Endothelial cell of umbilical vein (primary cell): ENCODE measurements at regions not wholly inside any gene's neighbourhood (a gene's known extent, or its start where the extent isn't known, plus 50 kb on each side); places are given as distances from the start of the nearest gene placed in this dataset.

Source experiments
- BruUV-seq: library from RNA; stranded (reverse); fragments of 400-500 nt; replicated peaks from 2 replicates; lab custom pipeline; 2021; lab: Mats Ljungman, UMichigan
- CTCF ChIA-PET: fragments of 300-600, 350-600 bp; sonication (Branson Sonifier 250); formaldehyde crosslinking; loops from one replicate; lab custom pipeline; 2021; ENCODE audit warnings: antibody characterized with exemption, inconsistent platforms; lab: Charles Lee
- POLR2A ChIA-PET: fragments of 300-600, 350-600 bp; sonication (Branson Sonifier 250); formaldehyde crosslinking; loops from one replicate; lab custom pipeline; 2021; ENCODE audit warnings: antibody characterized with exemption, inconsistent platforms; lab: Charles Lee
- DNase-seq: peaks from one replicate; pipeline ENCODE4 v3.0.0-alpha.2; 2011; ENCODE audit warnings: low read depth, low spot score
- FAIRE-seq: peaks from 2 replicates; lab custom pipeline; 2011; peaks lifted over from hg19 to GRCh38; lab: Jason Lieb, UNC
- H2AFZ ChIP-seq: 2 replicates; pipeline ENCODE4 v1.6.0; 2012; ENCODE audit warnings: low read depth, low read length, control low read depth, inconsistent platforms
- H3K27ac ChIP-seq: 2 replicates; pipeline ENCODE4 v1.5.1; 2011; ENCODE audit warnings: low read depth, mild to moderate bottlenecking, control low read depth, low read length, moderate library complexity; ENCODE audit not compliant: insufficient read depth
- H3K27me3 ChIP-seq, 2 experiments: 2 replicates each; pipeline versions ENCODE4 v1.6.0 to v1.6.1; 2011; ENCODE audit warnings: low read length in 2 of 2, mixed read lengths in 1 of 2; ENCODE audit not compliant: control insufficient read depth in 2 of 2, insufficient read depth in 2 of 2
- H3K36me3 ChIP-seq, 2 experiments: 2 replicates in 1 of 2; 3 replicates in 1 of 2; pipeline ENCODE4 v1.5.1; 2011; ENCODE audit warnings: low read length in 2 of 2, mild to moderate bottlenecking in 1 of 2, moderate library complexity in 1 of 2; ENCODE audit not compliant: control insufficient read depth in 2 of 2, insufficient read depth in 2 of 2; ENCODE audit errors: extremely low read depth in 1 of 2
- H3K4me1 ChIP-seq: 3 replicates; pipeline ENCODE4 v1.5.1; 2011; ENCODE audit warnings: mild to moderate bottlenecking, low read length; ENCODE audit not compliant: control insufficient read depth, insufficient read depth; ENCODE audit errors: extremely low read depth
- H3K4me2 ChIP-seq: 2 replicates; pipeline ENCODE4 v1.6.1; 2011; ENCODE audit warnings: low read length, control low read depth, mixed read lengths; ENCODE audit not compliant: insufficient read depth
- H3K4me3 ChIP-seq, 3 experiments: fragments of 200-600 bp in 1 of 3; sonication (generic), shearing (Covaris generic) in 1 of 3; replicated peaks in 1 of 3; 2 replicates each; pipeline ENCODE4 v1.5.1; 2011 to 2016; ENCODE audit warnings: control low read depth in 3 of 3, low read length in 3 of 3, mild to moderate bottlenecking in 2 of 3, inconsistent platforms in 1 of 3, low read depth in 1 of 3, moderate library complexity in 1 of 3; ENCODE audit not compliant: insufficient read depth in 1 of 3
- H3K79me2 ChIP-seq: 2 replicates; pipeline ENCODE4 v1.6.0; 2012; ENCODE audit warnings: low read length, inconsistent platforms; ENCODE audit not compliant: control insufficient read depth, insufficient read depth
- H3K9ac ChIP-seq: replicated peaks from 2 replicates; pipeline ENCODE3; 2011; ENCODE audit warnings: low read length, control low read depth; ENCODE audit not compliant: insufficient read depth; ENCODE audit errors: extremely low read depth
- H3K9me1 ChIP-seq: replicated peaks from 3 replicates; pipeline ENCODE4 v1.6.0; 2011; ENCODE audit warnings: mild to moderate bottlenecking, low read length; ENCODE audit not compliant: control insufficient read depth, insufficient read depth; ENCODE audit errors: extremely low read depth
- H3K9me3 ChIP-seq: replicated peaks from 2 replicates; pipeline ENCODE4 v1.5.1; 2012; ENCODE audit warnings: low read length, inconsistent platforms; ENCODE audit not compliant: control insufficient read depth, insufficient read depth
- H4K20me1 ChIP-seq: replicated peaks from 2 replicates; pipeline ENCODE3; 2011; ENCODE audit warnings: mild to moderate bottlenecking, low read length; ENCODE audit not compliant: control insufficient read depth, insufficient read depth; ENCODE audit errors: extremely low read depth
- CTCF ChIP-seq, 2 donors: IDR thresholded peaks; 1 replicate in 1 of 2; 2 replicates in 1 of 2; pipeline ENCODE4 v1.5.1; 2011; ENCODE audit warnings: low read length in 2 of 2, mild to moderate bottlenecking in 2 of 2, moderate library complexity in 2 of 2, control low read depth in 1 of 2, inconsistent platforms in 1 of 2, low read depth in 1 of 2; ENCODE audit not compliant: insufficient read depth in 1 of 2; ENCODE audit errors: extremely low read depth in 1 of 2
- EZH2 ChIP-seq: IDR thresholded peaks from 2 replicates; pipeline ENCODE4 v1.6.1; 2012; ENCODE audit warnings: borderline replicate concordance, low read depth, mild to moderate bottlenecking, moderate library complexity, low read length, inconsistent platforms; ENCODE audit not compliant: severe bottlenecking
- FOS ChIP-seq: IDR thresholded peaks from 2 replicates; pipeline ENCODE4 v1.6.1; 2011; ENCODE audit warnings: mild to moderate bottlenecking, low read length, moderate library complexity, borderline replicate concordance; ENCODE audit not compliant: insufficient read depth
- GATA2 ChIP-seq: IDR thresholded peaks from 2 replicates; pipeline ENCODE4 v1.7.0; 2011; ENCODE audit warnings: low read depth, mild to moderate bottlenecking, moderate library complexity, mixed read lengths, low read length; ENCODE audit not compliant: insufficient read length, insufficient read depth
- JUN ChIP-seq: IDR thresholded peaks from 2 replicates; pipeline ENCODE4 v1.6.1; 2011; ENCODE audit warnings: borderline replicate concordance, low read depth; ENCODE audit not compliant: insufficient read length, insufficient read depth
- MAX ChIP-seq: IDR thresholded peaks from 2 replicates; pipeline ENCODE4 v1.6.1; 2011; ENCODE audit not compliant: insufficient read depth, insufficient read length
- MYC ChIP-seq: IDR thresholded peaks from one replicate; pipeline ENCODE4 v1.6.1; 2011; ENCODE audit warnings: mild to moderate bottlenecking, low read depth, low read length
- POLR2A ChIP-seq: IDR thresholded peaks from 2 replicates; pipeline ENCODE4 v1.6.1; 2012; ENCODE audit warnings: low read depth, mild to moderate bottlenecking, control low read depth, low read length
- POLR2AphosphoS5 ChIP-seq: IDR thresholded peaks from 2 replicates; pipeline ENCODE4 v1.6.1; 2012; ENCODE audit warnings: low read depth, mild to moderate bottlenecking, control low read depth, low read length, moderate library complexity; ENCODE audit not compliant: insufficient read depth
- dilution Hi-C: fragments of 300-500 bp; cut with MboI; formaldehyde crosslinking; loops from one replicate; pipeline ENCODE4 v1.15.0; 2019; ENCODE audit warnings: low sequenced_read_pairs; ENCODE audit not compliant: extremely low pct_ligation_motif_present
- intact Hi-C: fragments of 100-400 bp; cut with micrococcal nuclease; formaldehyde crosslinking; loops from one replicate; pipeline ENCODE4 v1.10.0; 2022

- no peaks in the 10 kb centered on the region for H4K20me1 ChIP-seq
- no TSS peak for BruUV-seq
- no peaks in the 10 kb centered on the region for H3K79me2 ChIP-seq
- POLR2A ChIA-PET, result no interaction called here
- H3K27ac ChIP-seq, result no peak overlapping the region
- H3K4me3 ChIP-seq, result no peak overlapping the region
- H3K9me1 ChIP-seq, result no peaks in the 10 kb centered on the region
- H3K9ac ChIP-seq, result no peak overlapping the region
- H3K4me1 ChIP-seq, result no peaks in the 10 kb centered on the region
- FAIRE-seq, result no peak
- TF ChIP-seq EZH2, result no peak
- TF ChIP-seq MAX, result no peak
- no peak for TF ChIP-seq POLR2AphosphoS5
- no peak for TF ChIP-seq MYC
- no peak for TF ChIP-seq JUN
- no peaks in the 10 kb centered on the region for H3K27me3 ChIP-seq
- CTCF ChIA-PET, result no interaction called here
- H3K4me2 ChIP-seq, result no peak overlapping the region
- dilution Hi-C loops, result no loop called here
- DNase-seq, result no peak
- H2AFZ ChIP-seq, result no peak overlapping the region
- intact Hi-C loops, result no loop called here
- no peaks in the 10 kb centered on the region for H3K36me3 ChIP-seq
- peaks cover 7% of the 10 kb centered on the region for H3K9me3 ChIP-seq
These were observed 1009.2 kb upstream of the FANCL start for GRCh38 chr2:59250307-59250677.

- Histone ChIP-seq H3K27ac (no peak overlapping the region), H3K79me2 (no peaks in the 10 kb centered on the region), H4K20me1 (no peaks in the 10 kb centered on the region), H3K4me3 (no peak overlapping the region), H3K36me3 (no peaks in the 10 kb centered on the region), H3K4me2 (no peak overlapping the region), H3K9me1 (no peaks in the 10 kb centered on the region), H3K9ac (no peak overlapping the region), H3K9me3 (peaks cover 7% of the 10 kb centered on the region), H3K27me3 (no peaks in the 10 kb centered on the region), H3K4me1 (no peaks in the 10 kb centered on the region), H2AFZ (no peak overlapping the region)
- ChIA-PET POLR2A (no interaction called here), CTCF (no interaction called here)
- no TSS peak for BruUV-seq
- intact Hi-C loops (no loop called here), dilution Hi-C loops (no loop called here)
- FAIRE-seq (no peak), DNase-seq (no peak)
- TF ChIP-seq POLR2A (no peak), GATA2 (no peak), CTCF (IDR thresholded peaks at IDR 0.05; ENCODE audit: extremely low read depth in 1 of 2, insufficient read depth in 1 of 2, low read depth in 1 of 2, low read length in 2 of 2) (no peak), EZH2 (no peak), POLR2AphosphoS5 (no peak), FOS (no peak), JUN (no peak), MYC (no peak), MAX (no peak)
These were observed 1008.5 kb upstream of the FANCL start for GRCh38 chr2:59249441-59250306.
